WTC11 (cell line): ENCODE measurements at regions not wholly inside any gene's neighbourhood (a gene's known extent, or its start where the extent isn't known, plus 50 kb on each side); places are given as distances from the start of the nearest gene placed in this dataset.

ENCODE experiments used
- ARID4B ChIP-seq: sonication (generic); formaldehyde crosslinking; IDR thresholded peaks from 2 replicates; pipeline ENCODE4 v1.8.0; 2023; ENCODE audit warnings: missing genetic modification reagents, mild to moderate bottlenecking, borderline replicate concordance
- ATF2 ChIP-seq: sonication (generic); formaldehyde crosslinking; IDR thresholded peaks from 2 replicates; pipeline ENCODE4 v1.8.1; 2022; ENCODE audit warnings: low read depth, missing genetic modification reagents, borderline replicate concordance
- CREB1 ChIP-seq: sonication (generic); formaldehyde crosslinking; IDR thresholded peaks from 2 replicates; pipeline ENCODE4 v1.8.0; 2023; ENCODE audit warnings: mild to moderate bottlenecking, missing genetic modification reagents
- CTCF ChIP-seq: fragments of 200-600 bp; IDR thresholded peaks from 2 replicates; pipeline ENCODE4 v1.8.0; 2022; ENCODE audit warnings: antibody characterized with exemption
- ELF4 ChIP-seq: sonication (generic); formaldehyde crosslinking; IDR thresholded peaks from 2 replicates; pipeline ENCODE4 v1.8.1; 2022; ENCODE audit warnings: low read depth, mild to moderate bottlenecking, moderate library complexity, missing genetic modification reagents
- MAX ChIP-seq: sonication (generic); formaldehyde crosslinking; IDR thresholded peaks from 2 replicates; pipeline ENCODE4 v1.8.0; 2022; ENCODE audit warnings: mild to moderate bottlenecking, missing genetic modification reagents
- PREB ChIP-seq: sonication (generic); formaldehyde crosslinking; IDR thresholded peaks from 2 replicates; pipeline ENCODE4 v1.8.1; 2022; ENCODE audit warnings: mild to moderate bottlenecking, missing genetic modification reagents, moderate library complexity, borderline replicate concordance
- TEAD4 ChIP-seq: sonication (generic); formaldehyde crosslinking; IDR thresholded peaks from 2 replicates; pipeline ENCODE4 v1.8.0; 2022; ENCODE audit warnings: mild to moderate bottlenecking, missing genetic modification reagents
- ZNF121 ChIP-seq: sonication (generic); formaldehyde crosslinking; IDR thresholded peaks from 2 replicates; pipeline ENCODE4 v1.8.0; 2023; ENCODE audit warnings: missing genetic modification reagents
- ZNF138 ChIP-seq: sonication (generic); formaldehyde crosslinking; conservative IDR thresholded peaks from 2 replicates; pipeline ENCODE4 v1.8.1; 2022; ENCODE audit warnings: mild to moderate bottlenecking, moderate library complexity, missing genetic modification reagents
- ZNF232 ChIP-seq: sonication (generic); formaldehyde crosslinking; IDR thresholded peaks from 2 replicates; pipeline ENCODE4 v1.8.0; 2022; ENCODE audit warnings: mild to moderate bottlenecking, missing genetic modification reagents
- ZNF263 ChIP-seq: sonication (generic); formaldehyde crosslinking; IDR thresholded peaks from 2 replicates; pipeline ENCODE4 v1.8.1; 2022; ENCODE audit warnings: low read depth, mild to moderate bottlenecking, moderate library complexity, missing genetic modification reagents

- TF ChIP-seq CREB1 (no peak), CTCF (no peak), ZNF232 (CRISPR knock-in tag) (no peak), ATF2 (CRISPR knock-in tag) (no peak), ZNF138 (CRISPR knock-in tag) (no peak), ZNF263 (CRISPR knock-in tag) (no peak), ARID4B (CRISPR knock-in tag) (no peak), ZNF121 (CRISPR knock-in tag) (no peak), ELF4 (CRISPR knock-in tag) (no peak), TEAD4 (no peak), MAX (no peak), PREB (CRISPR knock-in tag) (no peak)
Measured at GRCh38 chr20:57071954-57072583, 194.4 kb downstream of the BMP7 start.
